HS-5 (cell line): ENCODE measurements at regions not wholly inside any gene's neighbourhood (a gene's known extent, or its start where the extent isn't known, plus 50 kb on each side); places are given as distances from the start of the nearest gene placed in this dataset.

Source experiments
- DNase-seq: peaks from one replicate; pipeline ENCODE4 v3.0.0-alpha.2; 2012; ENCODE audit warnings: low read depth

DNA sequence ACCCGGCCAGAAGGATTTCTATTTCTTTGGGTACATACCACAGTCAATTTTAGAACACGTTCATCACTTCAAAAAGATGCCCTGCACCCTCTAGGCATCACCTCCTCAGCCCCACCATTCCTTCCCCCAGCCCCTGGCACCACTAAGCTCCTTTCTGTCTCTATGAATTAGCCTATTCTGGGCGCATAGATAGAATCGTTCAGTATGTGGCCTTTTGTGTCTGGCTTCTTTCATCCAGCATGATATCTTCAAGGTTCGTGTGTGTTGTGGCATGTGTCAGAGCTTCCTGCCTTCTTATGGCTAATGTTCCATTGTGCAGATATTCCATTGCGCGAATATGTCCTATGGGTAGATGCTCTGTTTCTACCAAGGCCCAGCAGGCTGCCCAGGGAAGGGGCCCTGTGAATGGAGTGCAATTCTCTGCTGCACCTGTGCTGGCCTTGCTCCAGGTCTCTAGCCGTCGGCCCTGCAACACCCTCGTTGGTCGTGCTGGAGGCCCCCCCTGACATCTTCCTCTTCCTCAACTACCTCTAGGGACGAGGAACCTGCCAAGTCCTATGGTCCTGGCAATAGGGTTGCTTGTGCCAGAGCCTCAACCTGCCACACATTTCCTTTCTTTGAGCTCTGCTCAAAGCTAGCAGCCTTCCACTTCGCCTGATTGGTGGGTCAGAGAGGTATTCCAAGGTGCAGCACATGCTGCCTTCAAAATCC is 113.5 kb downstream of the RIPK4 start:
- DNase-seq = no peak

- no peak for DNase-seq
Observed at GRCh38 chr21:41651830-41652229, 115.0 kb downstream of the RIPK4 start.

DNA sequence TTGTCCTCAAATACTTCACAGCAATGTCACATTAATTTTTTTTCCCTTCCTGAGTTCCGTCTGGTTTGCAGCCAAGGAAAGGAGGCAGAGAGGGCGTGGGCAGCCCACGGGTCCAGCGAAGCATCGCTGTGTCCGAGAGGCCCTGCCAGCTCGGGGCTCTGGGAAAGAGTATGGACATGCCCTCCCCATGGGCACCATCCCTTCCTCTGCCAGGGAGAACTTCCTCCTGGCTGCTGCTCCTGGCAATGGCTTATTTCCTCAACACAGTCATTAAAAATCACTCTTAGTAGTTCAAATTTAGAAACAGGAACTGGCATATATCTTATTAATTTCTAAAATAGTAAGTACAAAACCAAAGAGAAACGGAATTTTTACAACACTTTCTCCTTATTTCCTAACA is 115.4 kb downstream of the RIPK4 start:
- DNase-seq = no peak

DNA sequence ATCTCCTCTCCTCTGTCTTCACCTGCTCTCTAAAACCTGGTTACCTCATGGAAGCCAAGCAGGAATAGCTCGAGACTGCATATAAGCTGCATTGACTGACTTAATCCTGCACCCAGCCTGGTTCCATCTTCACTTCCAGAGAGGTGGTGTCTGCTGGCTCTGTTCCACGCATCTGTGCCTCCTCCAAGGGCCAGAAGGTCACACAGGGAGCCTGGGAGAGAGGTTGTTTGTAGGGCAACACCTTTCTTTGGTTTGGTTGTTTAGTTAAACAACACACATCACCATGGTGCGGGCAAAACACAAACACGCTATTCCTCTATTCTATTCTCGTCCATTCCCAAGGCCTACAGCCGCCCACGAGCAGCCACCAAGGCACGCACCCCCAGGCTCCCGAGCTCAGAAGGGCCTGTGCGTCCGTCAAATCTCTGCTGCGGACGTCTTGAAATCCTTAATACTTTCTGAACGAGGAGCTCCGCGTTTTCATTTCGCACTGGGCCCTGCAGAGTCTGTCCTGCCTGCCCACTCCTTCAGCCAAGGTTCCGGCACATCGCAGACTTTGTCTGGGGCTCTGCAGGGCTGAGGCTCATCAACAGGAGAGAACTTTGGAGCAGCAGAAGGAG is 116.2 kb downstream of the RIPK4 start:
- DNase-seq = no peak

DNA sequence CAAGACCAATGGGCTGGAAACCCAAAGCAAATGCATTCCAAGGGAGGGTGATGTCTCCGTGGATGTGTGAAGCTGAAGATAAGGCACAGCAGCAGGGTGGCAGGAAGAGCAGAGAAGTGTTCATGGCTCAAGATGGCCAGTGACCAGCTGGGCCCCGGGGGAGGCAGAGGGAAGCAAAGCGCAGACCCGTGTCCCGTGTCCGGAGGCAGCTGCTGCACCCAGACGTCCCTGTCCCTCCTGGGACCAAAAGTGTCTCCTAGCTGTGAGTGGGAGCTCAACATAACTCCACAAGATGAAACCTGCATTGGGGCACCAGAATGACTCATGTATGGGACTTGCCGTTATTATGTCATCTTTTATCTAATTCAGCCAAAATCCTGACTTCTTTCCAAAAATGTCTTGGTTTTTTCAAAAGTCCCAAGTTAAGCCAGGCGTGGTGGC is 118.2 kb downstream of the RIPK4 start:
- DNase-seq = peak; percentile 56

- DNase-seq = no peak
Observed at GRCh38 chr21:41647806-41648561, 118.9 kb downstream of the RIPK4 start.

GRCh38 chr21:41643246-41643966 is 123.4 kb downstream of the RIPK4 start:
- no peak for DNase-seq

GRCh38 chr21:41641821-41642701 is 124.8 kb downstream of the RIPK4 start:
- peak; percentile 85 for DNase-seq

DNA sequence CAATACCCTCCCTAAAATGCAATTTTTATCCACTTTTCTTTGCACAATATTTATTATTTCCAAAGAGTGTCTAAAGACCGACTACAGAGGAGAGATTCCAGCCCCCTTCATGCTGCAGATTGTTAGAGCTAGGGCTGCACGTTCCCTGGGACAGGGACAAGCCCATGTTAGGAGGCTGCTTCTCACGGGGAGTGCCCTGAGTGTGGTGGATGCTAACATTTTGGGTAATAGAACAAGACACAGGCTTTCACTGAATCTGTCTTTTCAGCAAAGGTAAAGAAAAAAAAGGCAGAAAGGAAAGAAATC is 125.4 kb downstream of the RIPK4 start:
- DNase-seq = no peak

- no peak for DNase-seq
Observed at GRCh38 chr21:41640748-41641509, 125.9 kb downstream of the RIPK4 start.

- no peak for DNase-seq
Observed at GRCh38 chr21:41639766-41640165, 127.1 kb downstream of the RIPK4 start.

- DNase-seq = no peak
Observed at GRCh38 chr21:41639336-41639735, 127.5 kb downstream of the RIPK4 start.

- no peak for DNase-seq
Observed at GRCh38 chr21:41638201-41638790, 128.6 kb downstream of the RIPK4 start.

GRCh38 chr21:41636636-41637630 is 129.0 kb upstream of the TMPRSS2 start:
- DNase-seq = no peak

- no peak for DNase-seq
Observed at GRCh38 chr21:41635874-41636273, 127.9 kb upstream of the TMPRSS2 start.

GRCh38 chr21:41634858-41635257 is 126.9 kb upstream of the TMPRSS2 start:
- DNase-seq = no peak

GRCh38 chr21:41634211-41634694 is 126.3 kb upstream of the TMPRSS2 start:
- DNase-seq = no peak

- DNase-seq = no peak
Observed at GRCh38 chr21:41633627-41634026, 125.7 kb upstream of the TMPRSS2 start.
